ENCODE measurements at regions not wholly inside any gene's neighbourhood (a gene's known extent, or its start where the extent isn't known, plus 50 kb on each side); places are given as distances from the start of the nearest gene placed in this dataset.

GRCh38 chr15:37524601-37525000, 409.8 kb upstream of the TMCO5A start:
- Histone ChIP-seq H3K4me1 (ENCODE audit: insufficient read depth, low read length) (no peaks in the 10 kb centered on the region), H3K9ac (ENCODE audit: low read depth, low read length) (no peak overlapping the region), H3K36me3 (ENCODE audit: insufficient read depth, low read length) (no peaks in the 10 kb centered on the region), H3K9me3 (ENCODE audit: control insufficient read depth, insufficient read depth, low read length) (no peaks in the 10 kb centered on the region)

DNA sequence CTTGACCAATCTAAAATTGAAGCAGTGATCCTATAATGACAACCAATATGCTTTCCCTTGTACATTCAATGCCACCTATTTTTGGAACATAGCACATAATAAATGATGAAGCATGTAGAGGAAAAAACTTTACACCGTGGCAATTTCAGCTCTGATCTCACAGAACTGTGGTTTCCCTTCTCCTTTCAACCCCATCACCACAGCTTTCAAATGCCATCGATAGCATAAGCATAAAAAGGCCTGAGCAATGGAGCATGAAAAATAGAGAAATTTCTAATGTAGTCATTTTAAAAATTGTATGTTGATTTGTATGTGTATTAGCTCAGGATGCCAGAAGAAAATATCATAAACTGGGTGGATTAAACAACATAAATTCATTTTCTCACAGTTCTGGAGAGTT, 406.0 kb upstream of the TMCO5A start:
- H3K9ac ChIP-seq (ENCODE audit: low read depth, low read length) = no peak overlapping the region
- no peaks in the 10 kb centered on the region for H3K36me3 ChIP-seq (ENCODE audit: insufficient read depth, low read length)
- H3K4me1 ChIP-seq (ENCODE audit: insufficient read depth, low read length) = no peaks in the 10 kb centered on the region
- no peaks in the 10 kb centered on the region for H3K9me3 ChIP-seq (ENCODE audit: control insufficient read depth, insufficient read depth, low read length)

DNA sequence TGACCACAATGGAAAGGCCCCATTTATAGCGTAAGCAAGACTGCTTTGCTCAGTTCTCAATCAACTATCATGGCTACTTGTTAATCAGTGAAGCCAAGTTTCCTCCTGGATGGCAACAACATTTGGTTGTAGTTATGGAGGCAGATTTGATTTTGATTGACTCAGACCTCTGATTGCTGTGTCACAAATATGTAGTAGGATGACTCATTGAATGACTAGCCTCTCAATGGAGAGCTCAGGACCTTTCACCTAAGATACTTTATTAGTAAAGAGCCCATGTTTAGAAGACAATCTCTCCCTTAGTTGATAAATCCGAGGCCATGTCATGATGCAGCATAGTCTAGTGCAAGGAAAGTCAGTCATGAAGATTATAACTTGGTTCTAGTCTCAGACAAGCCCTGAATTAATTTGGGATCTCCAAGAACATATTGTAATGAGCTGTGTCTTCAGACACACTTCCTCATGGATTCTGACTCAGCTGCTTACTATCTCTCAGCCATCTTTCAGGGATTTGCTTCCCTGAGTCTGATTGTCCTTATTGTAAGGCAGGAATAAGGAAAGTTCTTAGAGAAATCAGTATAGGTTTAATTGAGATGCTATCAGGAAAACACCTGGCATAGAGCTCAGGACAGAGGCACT, 397.4 kb upstream of the TMCO5A start:
- Histone ChIP-seq H3K36me3 (ENCODE audit: insufficient read depth, low read length) (no peaks in the 10 kb centered on the region), H3K9me3 (ENCODE audit: control insufficient read depth, insufficient read depth, low read length) (no peaks in the 10 kb centered on the region), H3K4me1 (ENCODE audit: insufficient read depth, low read length) (no peaks in the 10 kb centered on the region), H3K9ac (ENCODE audit: low read depth, low read length) (no peak overlapping the region)

DNA sequence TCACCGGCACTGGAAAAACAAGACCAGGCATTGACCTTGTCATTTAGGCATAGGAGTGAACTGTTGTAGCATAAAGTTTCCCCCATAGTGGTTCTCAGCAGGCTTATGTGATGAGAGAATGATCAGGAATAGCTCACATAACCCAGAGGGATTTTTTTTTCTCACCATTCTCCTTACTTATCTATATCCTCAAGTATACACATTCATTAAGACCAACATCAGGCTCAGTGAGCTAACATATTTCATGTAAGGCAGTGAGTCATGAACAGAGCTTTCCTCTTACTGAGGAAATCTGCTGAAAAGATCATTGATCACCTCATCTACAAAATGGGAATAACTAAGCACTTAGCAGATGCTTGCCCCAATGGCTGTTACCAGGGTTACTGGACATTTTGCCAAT, 396.6 kb upstream of the TMCO5A start:
- Histone ChIP-seq H3K9ac (ENCODE audit: low read depth, low read length) (no peak overlapping the region), H3K4me1 (ENCODE audit: insufficient read depth, low read length) (no peaks in the 10 kb centered on the region), H3K36me3 (ENCODE audit: insufficient read depth, low read length) (no peaks in the 10 kb centered on the region), H3K9me3 (ENCODE audit: control insufficient read depth, insufficient read depth, low read length) (no peaks in the 10 kb centered on the region)

- no peaks in the 10 kb centered on the region for H3K36me3 ChIP-seq (ENCODE audit: insufficient read depth, low read length)
- H3K9ac ChIP-seq (ENCODE audit: low read depth, low read length) = no peak overlapping the region
- no peaks in the 10 kb centered on the region for H3K9me3 ChIP-seq (ENCODE audit: control insufficient read depth, insufficient read depth, low read length)
- H3K4me1 ChIP-seq (ENCODE audit: insufficient read depth, low read length) = no peaks in the 10 kb centered on the region
These were observed 386.3 kb upstream of the TMCO5A start for GRCh38 chr15:37548116-37548515.

DNA sequence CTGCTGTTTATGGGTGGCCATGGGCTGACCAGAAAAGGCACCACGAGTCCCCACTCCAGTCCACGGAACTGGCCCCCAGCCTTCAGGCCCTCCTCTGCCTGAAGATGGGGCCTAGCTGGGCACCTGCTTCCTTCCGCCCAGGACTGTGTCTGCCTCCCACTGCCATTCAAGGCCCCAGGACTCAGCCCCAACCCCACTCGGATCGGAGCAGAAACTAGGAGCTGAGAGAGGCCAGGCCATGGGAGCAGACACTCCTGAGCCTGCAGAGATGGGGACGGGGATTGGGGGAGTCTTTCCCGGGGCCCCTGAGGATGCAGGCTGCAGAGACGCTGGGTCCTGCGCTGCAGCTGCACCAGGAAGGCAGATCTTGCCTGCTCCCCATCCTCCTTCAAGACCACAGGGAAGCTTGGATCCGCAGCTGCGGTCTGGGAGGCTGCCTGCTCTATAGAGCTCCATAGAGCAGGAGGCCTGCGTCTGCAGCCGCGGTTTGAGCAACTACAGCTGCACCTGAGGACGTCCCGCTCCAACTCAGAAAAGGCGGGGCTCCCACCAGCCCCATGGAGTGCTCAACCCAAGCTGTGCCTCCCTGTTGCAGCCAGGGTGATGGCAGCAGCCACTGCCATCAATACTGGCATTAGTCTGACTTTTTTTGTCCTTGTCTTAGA, 383.9 kb upstream of the TMCO5A start:
- no peak overlapping the region for H3K9ac ChIP-seq (ENCODE audit: low read depth, low read length)
- H3K4me1 ChIP-seq (ENCODE audit: insufficient read depth, low read length) = no peaks in the 10 kb centered on the region
- no peaks in the 10 kb centered on the region for H3K9me3 ChIP-seq (ENCODE audit: control insufficient read depth, insufficient read depth, low read length)
- no peaks in the 10 kb centered on the region for H3K36me3 ChIP-seq (ENCODE audit: insufficient read depth, low read length)

GRCh38 chr15:37572401-37572800, 362.0 kb upstream of the TMCO5A start:
- no peak overlapping the region for H3K9ac ChIP-seq (ENCODE audit: low read depth, low read length)
- no peaks in the 10 kb centered on the region for H3K36me3 ChIP-seq (ENCODE audit: insufficient read depth, low read length)
- H3K4me1 ChIP-seq (ENCODE audit: insufficient read depth, low read length) = no peaks in the 10 kb centered on the region
- no peaks in the 10 kb centered on the region for H3K9me3 ChIP-seq (ENCODE audit: control insufficient read depth, insufficient read depth, low read length)

- Histone ChIP-seq H3K36me3 (ENCODE audit: insufficient read depth, low read length) (no peaks in the 10 kb centered on the region), H3K4me1 (ENCODE audit: insufficient read depth, low read length) (no peaks in the 10 kb centered on the region), H3K9ac (ENCODE audit: low read depth, low read length) (no peak overlapping the region), H3K9me3 (ENCODE audit: control insufficient read depth, insufficient read depth, low read length) (no peaks in the 10 kb centered on the region)
These were observed 359.5 kb upstream of the TMCO5A start for GRCh38 chr15:37574985-37575384.

- Histone ChIP-seq H3K36me3 (ENCODE audit: insufficient read depth, low read length) (no peaks in the 10 kb centered on the region), H3K9me3 (ENCODE audit: control insufficient read depth, insufficient read depth, low read length) (peaks cover 3% of the 10 kb centered on the region; the same call in 1 of the 2 replicates), H3K9ac (ENCODE audit: low read depth, low read length) (no peak overlapping the region)
These were observed 357.5 kb upstream of the TMCO5A start for GRCh38 chr15:37576952-37577351.

DNA sequence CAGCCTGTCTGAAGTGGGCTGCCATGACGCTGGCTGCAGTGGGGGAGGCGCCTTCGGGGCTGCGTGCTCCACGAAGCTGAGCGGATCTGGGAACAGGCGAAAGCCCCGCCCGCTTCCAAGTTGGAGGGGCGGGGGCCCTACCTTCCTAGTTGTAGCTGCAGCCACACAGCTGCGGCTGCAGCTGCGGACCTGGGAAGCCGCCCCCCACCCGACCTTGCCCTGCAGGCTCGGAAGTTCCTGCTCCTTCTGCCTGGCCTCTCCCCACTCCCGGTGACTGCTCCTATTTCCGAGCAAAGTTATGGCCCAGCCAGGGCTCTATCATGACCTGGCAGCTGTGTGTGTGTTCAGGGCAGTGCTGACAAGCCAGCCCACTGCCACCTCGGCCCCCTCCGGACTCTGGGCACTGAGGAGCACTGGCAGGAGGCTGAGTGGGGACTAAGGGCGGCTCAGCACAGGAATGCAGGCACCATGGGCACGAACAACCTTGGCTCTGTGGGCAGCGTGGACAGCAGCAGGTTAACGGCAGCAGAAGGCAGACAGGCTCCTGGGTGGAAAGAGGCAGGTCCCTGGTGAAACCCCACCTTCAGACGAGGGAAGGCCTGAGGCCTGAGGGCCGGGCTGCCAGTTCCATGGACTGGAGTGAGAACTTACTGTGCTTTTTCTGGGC, 352.4 kb upstream of the TMCO5A start:
- Histone ChIP-seq H3K4me1 (ENCODE audit: insufficient read depth, low read length) (no peaks in the 10 kb centered on the region), H3K9me3 (ENCODE audit: control insufficient read depth, insufficient read depth, low read length) (peaks cover 6% of the 10 kb centered on the region; the same call in 1 of the 2 replicates), H3K36me3 (ENCODE audit: insufficient read depth, low read length) (no peaks in the 10 kb centered on the region), H3K9ac (ENCODE audit: low read depth, low read length) (no peak overlapping the region)

More at GRCh38 chr15:37576952-37577351, 357.5 kb upstream of the TMCO5A start:
- H3K4me1 ChIP-seq (ENCODE audit: insufficient read depth, low read length) = no peaks in the 10 kb centered on the region

- peaks cover 6% of the 10 kb centered on the region; the same call in 1 of the 2 replicates for H3K9me3 ChIP-seq (ENCODE audit: control insufficient read depth, insufficient read depth, low read length)
- H3K9ac ChIP-seq (ENCODE audit: low read depth, low read length) = no peak overlapping the region
- H3K36me3 ChIP-seq (ENCODE audit: insufficient read depth, low read length) = no peaks in the 10 kb centered on the region
- no peaks in the 10 kb centered on the region for H3K4me1 ChIP-seq (ENCODE audit: insufficient read depth, low read length)
These were observed 351.6 kb upstream of the TMCO5A start for GRCh38 chr15:37582852-37583251.

GRCh38 chr15:37586011-37586583, 348.3 kb upstream of the TMCO5A start:
- H3K9ac ChIP-seq (ENCODE audit: low read depth, low read length) = no peak overlapping the region
- H3K4me1 ChIP-seq (ENCODE audit: insufficient read depth, low read length) = no peaks in the 10 kb centered on the region
- no peaks in the 10 kb centered on the region for H3K36me3 ChIP-seq (ENCODE audit: insufficient read depth, low read length)
- H3K9me3 ChIP-seq (ENCODE audit: control insufficient read depth, insufficient read depth, low read length) = peaks cover 6% of the 10 kb centered on the region; the same call in 1 of the 2 replicates

GRCh38 chr15:37586976-37587375, 347.5 kb upstream of the TMCO5A start:
- Histone ChIP-seq H3K36me3 (ENCODE audit: insufficient read depth, low read length) (no peaks in the 10 kb centered on the region), H3K4me1 (ENCODE audit: insufficient read depth, low read length) (no peaks in the 10 kb centered on the region), H3K9me3 (ENCODE audit: control insufficient read depth, insufficient read depth, low read length) (peaks cover 3% of the 10 kb centered on the region; the same call in 1 of the 2 replicates), H3K9ac (ENCODE audit: low read depth, low read length) (no peak overlapping the region)

DNA sequence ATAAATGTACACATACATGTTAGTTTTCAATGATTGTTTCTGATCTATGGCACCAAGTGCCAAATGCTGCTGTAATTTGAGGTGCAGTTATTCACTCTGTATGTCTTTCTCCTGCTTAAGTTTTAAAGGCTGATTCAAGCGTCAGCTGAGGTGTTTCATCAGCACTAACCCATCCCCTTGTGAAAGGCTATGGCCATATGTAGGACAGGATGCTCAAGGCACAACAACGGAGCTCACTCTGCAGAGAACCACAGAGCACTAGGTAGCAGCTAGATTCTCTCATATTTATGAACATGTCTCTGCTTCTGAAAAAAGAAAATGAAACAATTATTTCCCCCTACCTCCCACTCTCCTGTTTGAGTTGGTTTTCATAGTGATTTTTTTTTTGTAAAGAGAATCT, 340.0 kb upstream of the TMCO5A start:
- Histone ChIP-seq H3K4me1 (ENCODE audit: insufficient read depth, low read length) (no peaks in the 10 kb centered on the region), H3K9ac (ENCODE audit: low read depth, low read length) (no peak overlapping the region), H3K9me3 (ENCODE audit: control insufficient read depth, insufficient read depth, low read length) (no peaks in the 10 kb centered on the region), H3K36me3 (ENCODE audit: insufficient read depth, low read length) (no peaks in the 10 kb centered on the region)
